ENCODE measurements at regions not wholly inside any gene's neighbourhood (a gene's known extent, or its start where the extent isn't known, plus 50 kb on each side); places are given as distances from the start of the nearest gene placed in this dataset.
"Not testable (repeated sequence)": the region's sequence is repeated elsewhere in the genome, so short reads cannot be mapped to it uniquely, and the experiment has no call there.

DNA sequence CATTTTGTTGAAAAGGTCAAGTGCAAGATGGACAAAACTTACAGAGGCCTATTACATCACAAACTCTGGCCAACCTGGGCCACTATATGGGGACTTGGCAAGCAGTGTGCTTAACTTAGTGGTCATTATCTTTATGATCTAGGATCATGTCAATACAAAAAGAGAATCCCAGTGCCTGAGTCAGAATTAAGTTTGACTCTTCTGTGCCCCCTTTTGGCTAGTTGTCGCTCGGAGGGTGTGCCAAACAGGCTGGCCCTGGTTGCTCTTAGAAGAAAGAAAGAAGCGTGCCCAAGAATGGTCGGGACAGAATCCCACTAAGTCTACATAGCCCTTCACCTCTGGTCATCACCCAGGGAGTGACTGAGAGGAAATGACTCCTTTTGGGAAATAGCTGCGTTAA lies 100.1 kb downstream of the EIF4E start:
- intact Hi-C loops (cut with DNase I), result no loop called here
- no peak for DNase-seq

DNA sequence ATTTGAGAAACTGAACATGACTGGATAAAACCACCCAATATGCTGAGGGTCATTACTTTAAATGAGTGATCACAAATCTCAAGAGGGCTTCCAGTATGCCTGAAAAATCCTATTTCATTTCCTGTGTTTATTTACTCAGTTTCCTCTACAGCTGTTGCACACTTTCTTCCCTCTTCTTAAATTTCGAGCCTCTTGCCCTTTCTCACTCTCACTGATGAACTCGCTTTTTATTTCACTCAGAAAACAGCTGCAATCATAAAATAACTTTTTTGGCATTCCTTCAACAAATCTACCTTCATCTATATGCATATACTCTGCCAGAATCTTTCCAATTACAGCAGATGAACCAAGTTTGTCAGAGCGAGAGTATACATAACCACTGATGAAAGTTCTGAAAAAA lies 101.3 kb downstream of the EIF4E start:
- intact Hi-C loops (cut with DNase I), result no loop called here
- DNase-seq, result no peak

DNA sequence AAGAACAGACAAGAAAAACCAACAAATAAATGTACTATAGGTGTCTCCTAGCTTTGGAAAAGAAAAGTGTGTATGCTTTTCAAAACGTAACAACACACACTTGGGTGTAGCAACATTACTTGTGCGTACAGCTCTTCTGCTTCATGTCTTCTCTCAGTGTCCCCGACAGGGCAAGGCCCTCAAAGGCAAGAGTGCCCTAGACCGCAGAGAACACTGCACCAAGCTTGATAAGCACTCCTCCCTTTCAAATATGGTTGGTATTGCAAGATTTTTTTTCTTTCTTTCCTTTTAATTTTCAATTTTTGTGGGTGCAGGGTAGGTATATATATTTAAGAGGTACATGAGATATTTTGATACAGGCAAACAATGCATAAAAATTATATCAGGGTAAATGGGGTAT lies 106.8 kb downstream of the EIF4E start:
- intact Hi-C loops (cut with DNase I), result no loop called here
- no peak for DNase-seq

DNA sequence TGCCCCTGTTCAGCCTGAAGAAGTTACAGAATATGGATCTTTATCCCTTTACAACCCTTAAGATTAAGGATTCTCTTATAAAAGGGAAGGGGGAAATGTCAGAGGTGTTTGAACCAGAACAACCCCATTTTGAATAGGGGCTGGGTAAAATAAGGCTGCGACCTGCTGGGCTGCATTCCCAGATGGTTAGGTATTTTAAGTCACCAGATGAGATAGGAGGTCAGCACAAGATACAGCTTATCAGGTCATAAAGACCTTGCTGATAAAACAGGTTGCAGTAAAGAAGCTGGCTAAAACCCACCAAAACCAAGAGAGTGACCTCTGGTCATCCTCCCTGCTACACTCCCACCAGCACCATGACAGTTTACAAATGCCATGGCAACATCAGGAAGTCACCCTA lies 110.8 kb downstream of the EIF4E start:
- DNase-seq; intact Hi-C loops (cut with DNase I): not testable (repeated sequence)

DNA sequence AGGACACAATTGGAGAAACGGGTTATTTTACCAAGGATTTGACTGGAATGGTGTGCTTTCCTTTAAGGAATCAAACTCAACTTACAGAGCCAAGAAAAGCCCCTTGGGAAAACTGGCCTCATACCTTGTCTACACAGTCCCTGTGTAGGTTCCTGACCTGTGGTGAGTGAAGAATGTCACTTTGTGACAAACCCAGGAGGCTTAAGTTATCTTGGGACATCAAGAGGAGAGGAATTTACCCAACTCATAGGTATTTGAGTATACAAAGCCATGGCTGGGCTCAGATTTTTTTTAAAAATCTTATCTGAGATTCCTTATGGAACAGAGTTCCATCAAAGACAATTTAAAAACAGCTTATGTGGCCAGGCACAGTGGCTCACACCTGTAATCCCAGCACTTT lies 112.1 kb downstream of the EIF4E start:
- intact Hi-C loops (cut with DNase I), result no loop called here
- no peak for DNase-seq

DNA sequence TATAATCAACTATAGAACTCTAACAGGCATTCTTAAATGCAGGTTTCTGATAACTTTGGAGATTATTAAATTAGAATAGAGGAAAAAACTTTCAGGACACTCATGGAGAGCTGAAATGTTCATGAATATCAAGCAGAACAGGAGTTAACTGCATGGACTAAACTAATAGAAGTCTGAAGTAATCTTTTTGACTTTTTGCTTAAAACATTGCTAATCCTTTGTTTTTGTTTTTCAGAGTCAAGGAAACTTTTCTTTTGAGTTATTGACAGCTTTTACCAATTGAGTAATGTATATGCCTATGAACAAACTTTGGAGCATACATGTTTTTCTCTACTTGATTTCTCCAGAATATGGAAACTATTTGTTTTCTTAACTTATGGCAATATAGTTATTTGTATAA lies 112.5 kb downstream of the EIF4E start:
- intact Hi-C loops (cut with DNase I), result no loop called here
- no peak for DNase-seq

DNA sequence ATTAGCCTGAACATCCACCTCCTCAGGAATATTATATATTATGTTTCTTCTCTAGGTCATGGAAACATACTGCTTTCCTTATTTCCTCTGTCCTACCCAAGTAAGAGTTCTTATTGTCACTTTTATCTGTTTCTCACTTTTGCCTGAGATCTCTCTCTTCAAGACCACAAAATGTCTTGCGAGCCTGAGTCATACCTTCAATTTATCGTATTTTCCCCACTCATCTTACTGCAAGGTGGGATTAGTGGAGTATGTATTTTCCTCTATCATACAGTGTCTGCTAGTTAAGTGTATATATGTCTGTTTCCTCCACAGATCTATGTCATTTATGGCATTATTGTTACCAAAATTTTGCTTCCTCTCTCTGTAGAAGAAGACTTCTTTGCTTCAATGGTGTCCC lies 124.5 kb downstream of the EIF4E start:
- DNase-seq, result no peak
- intact Hi-C loops (cut with DNase I), result no loop called here

DNA sequence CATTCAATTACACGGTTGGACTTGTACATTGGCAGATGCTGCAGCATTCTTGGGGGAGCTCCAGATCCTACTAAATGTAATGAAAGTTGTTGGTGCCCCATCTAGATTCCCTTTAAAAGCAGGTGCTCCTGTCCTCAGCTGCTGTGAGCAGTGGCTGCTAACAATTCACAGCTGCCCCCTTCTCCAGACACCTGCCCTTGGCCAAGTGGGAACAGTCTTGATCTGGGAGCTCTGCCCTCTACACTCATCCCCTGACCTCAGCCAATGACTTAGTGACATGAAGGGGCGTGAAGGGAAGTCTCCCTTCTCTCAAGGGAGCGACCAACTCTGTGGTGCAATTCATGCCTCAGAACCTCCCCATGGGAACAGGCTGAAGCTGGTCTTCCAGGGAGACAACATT lies 125.7 kb downstream of the EIF4E start:
- intact Hi-C loops (cut with DNase I), result no loop called here
- DNase-seq, result no peak

DNA sequence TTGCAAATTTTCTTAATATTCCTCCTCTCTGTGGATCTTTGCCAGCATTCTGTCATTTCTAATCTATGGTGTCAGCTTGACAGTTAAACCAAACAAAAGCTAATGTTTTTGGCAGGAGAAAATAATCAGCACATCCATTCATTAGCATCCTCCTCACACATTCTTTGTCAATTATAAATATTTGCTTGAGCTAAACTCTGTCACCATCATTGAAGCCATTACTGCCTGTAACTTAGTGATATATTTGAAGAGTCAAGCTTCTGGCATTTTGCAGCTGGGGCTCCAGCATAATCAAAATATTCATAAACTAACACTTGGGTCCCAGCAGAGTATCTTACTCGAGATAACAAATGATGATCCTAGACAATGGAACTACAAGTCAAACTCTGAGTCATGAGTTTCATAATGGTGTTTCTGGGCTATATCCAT lies 126.1 kb downstream of the EIF4E start:
- DNase-seq, result no peak
- intact Hi-C loops (cut with DNase I), result no loop called here

DNA sequence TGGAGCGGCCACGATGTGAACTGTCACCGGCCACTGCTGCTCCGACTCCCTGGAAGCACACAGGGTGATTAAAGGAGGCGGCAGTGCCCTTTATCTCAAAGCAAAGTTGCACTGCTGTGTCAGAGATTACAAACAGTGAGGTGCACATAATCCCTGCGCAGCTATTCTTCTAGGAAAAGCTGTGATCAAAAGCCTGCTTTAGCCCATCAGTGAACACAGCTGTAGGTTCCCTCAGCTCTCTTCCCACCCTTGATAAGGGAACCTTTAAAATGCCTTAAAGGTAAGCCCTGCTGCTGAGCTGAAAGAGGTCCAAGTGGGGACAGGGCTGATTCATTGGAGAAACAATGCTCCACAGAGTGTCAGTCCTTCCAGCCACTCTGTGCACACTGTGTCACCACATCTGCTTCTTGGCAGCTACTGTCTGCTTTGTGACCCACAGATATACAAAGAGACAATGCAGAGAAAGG lies 127.6 kb downstream of the EIF4E start:
- DNase-seq, result peak in 31 of 42 donors; percentile 7 to 71 (median 45)

DNA sequence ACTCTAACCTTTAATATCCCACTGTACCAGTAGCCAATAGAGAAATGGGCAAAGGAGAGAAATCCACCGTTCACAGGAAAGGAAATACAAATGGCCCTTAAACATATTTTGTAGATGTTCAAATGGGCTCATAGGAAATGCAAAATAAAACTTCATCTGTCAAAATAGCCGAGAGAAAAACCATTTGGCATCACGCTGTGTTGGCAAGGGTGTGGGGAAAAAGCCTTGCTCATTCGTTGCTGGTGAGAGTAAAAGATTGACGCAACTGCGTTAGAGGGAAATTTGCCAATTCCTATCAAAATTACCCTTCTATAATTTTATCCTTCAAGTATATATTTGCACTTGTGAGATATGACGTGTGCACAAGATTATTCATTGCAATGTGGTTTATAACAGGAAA lies 131.9 kb downstream of the EIF4E start:
- DNase-seq, result no peak
- intact Hi-C loops (cut with DNase I), result no loop called here

More for the DNA sequence above, 127.6 kb downstream of the EIF4E start:
- intact Hi-C loops (cut with DNase I), result no loop called here

DNA sequence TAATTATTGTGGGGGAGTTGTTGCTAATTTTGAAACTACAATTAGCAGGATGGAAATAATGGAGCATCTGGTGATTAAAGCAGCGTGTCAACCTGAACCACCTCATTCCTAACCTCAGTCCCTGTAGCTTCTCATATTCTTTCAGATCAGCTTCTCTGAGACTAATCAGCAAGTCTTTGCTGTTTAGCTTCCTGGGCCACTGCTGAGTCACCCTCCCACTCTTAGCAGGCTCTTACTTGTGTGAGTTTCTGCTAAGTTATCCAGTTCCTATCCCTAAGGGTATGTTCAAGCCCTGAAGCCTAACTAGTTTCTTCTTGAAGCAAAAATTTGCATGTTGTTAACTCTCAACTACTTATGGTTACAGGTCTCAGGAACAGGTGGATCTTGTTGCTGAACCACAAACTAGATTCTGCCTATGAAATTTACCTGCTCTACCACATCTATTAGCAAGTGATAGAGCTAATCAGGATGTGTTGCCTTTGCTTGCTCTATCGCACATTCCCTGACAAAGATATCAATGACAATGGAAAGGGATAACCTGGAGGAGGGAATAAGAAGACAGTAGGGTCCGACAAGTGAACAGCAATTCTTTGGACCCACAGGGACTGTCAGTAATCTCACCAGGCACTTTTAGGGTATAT lies 134.2 kb downstream of the EIF4E start:
- peak in 27 of 42 donors; percentile 8 to 71 (median 43) for DNase-seq
- intact Hi-C loops (cut with DNase I), result no loop called here

DNA sequence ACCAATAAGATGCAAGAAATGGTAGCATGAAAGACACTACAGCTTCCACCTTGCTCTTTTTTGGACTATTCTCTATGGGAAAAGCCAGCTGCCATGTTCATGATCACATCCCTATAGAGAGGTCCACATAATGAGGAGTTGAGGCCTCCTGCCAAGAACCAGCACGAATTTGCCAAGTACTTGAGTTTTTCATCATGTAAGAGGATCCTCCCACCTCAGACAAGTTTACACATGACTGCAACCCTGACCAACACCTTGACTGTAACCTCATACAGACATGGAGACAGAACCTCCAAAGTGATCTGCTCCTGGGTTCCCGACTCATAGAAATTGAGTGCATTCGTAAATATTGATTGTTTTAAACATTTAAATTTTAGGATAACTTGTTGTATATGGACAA lies 135.2 kb upstream of the TSPAN5 start:
- DNase-seq, result no peak
- intact Hi-C loops (cut with DNase I), result no loop called here

DNA sequence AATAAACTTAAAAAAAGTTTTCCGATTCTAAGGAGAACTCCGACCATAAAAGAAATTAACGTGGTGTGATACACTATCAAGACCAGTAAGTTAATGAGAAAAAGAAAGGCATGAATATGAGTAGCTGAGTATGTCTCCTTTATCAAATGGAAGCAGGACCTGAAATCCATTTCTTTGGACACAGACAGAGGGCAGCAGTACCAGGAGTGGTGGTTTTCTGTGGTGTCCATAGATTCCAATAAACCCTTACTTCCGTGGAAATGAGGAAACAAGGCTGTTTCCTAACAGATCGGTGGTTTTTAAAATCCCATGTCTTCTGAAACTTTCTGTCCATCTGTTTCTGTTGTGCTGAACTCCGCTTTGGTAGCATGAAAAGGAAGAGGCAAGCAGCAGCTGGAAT lies 128.5 kb upstream of the TSPAN5 start:
- intact Hi-C loops (cut with DNase I), result no loop called here
- peak in 2 of 42 donors; percentile 14 to 34 for DNase-seq

DNA sequence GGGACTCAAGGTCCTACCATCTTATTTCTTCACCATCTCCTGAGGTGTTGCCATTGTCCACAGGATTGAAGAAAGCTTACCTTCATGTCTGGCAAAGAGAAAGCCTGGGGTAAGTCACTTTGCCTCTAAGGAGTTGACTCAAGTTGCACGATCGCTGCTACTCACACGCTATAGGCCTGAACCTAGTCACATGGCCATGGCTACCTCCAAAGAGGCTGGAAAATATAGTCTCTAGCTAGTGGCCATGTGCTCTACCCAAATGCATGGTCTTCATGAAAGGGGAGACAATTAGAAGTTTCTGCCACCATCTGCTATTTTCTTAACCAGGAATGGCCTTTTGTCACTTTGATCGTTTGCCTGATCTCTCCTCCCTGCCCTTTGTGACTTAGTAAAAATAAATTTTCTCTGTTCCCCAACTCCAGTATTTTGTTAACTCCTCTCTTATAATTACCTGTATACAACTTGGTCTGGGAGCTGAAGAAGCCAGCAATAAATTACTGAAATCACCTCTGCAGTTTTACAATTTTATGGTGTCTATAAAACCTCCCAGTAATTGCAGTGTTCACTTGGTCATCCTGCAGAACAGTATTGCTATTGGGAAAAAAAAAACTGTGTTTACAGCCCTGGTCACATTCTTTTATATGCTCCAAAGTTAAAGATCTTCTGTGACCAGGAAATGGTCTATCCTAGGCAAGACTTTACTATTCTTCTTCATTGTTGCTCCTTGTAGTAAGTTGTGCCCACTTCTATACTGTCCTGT lies 126.7 kb upstream of the TSPAN5 start:
- intact Hi-C loops (cut with DNase I), result no loop called here
- DNase-seq, result no peak

DNA sequence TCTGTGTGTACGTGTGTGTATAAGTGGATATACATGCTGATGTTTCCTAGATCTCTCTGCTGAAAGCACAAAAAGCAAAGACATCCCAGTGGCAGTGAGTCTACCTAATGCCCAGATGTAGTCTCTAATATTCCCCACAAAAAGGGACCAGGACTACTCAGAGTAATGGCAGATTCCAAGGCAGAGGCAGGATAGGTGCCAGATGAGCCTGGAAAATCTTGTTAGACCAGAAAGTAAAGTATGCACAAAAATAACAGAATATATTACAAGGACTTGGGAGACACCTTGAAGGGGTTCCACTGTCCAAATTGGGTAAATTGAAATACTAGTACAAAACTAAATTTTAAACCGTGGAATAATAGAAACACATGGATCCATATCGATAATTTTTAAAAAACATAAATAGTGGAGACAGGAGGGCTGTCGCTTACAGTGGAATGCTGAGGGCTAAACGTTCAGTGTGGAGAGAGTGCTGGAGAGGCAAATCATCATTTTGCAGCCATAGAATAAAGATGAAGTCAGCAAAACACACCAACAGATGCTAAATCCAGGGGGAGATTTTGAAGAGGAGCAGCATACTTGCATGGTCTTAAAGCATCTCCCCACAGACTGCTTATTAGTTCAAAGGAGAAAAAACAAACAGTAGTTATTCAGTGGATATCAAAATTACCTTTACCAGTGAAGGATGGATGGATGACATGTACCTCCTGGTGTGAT lies 123.4 kb upstream of the TSPAN5 start:
- DNase-seq, result no peak
- intact Hi-C loops (cut with DNase I), result no loop called here

DNA sequence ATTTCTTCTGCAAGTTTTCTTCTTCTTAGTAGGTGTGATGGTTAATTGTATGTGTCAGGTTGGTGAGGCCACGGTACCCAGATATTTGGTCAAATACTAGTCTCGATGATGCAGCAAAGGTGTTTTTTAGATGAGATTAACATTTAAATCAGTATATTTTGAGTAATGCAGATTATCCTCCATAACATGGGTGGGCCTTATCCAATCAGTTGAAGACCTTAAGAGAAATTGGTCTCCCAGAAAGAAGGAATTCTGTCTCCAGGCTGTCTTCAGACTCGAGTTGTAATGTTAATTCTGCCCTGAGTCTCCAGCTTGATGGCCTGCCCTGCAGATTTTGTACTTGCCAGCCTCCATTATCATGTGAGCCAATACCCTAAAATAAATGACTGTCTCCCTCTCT lies 122.5 kb upstream of the TSPAN5 start:
- DNase-seq, result no peak
- intact Hi-C loops (cut with DNase I), result no loop called here

DNA sequence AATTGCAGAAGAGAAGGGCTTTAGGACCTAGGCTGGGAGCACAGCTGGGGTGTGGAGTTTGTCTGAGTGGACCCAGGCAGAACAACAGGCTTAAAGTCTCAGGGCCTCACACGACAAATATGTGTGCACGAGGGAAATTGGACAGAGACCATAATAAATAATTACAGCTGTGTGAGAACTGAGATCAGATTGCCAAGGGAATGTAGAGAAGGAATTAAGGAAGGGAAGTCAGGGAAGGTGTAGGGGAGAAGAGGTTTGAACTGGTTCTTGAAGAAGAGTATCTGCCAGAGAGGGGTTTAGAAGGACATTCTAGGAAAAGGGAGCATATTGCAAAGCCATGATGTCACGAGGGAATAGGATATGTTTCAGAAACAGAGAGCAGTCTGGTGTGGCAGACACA lies 120.7 kb upstream of the TSPAN5 start:
- no peak for DNase-seq
- intact Hi-C loops (cut with DNase I), result no loop called here

DNA sequence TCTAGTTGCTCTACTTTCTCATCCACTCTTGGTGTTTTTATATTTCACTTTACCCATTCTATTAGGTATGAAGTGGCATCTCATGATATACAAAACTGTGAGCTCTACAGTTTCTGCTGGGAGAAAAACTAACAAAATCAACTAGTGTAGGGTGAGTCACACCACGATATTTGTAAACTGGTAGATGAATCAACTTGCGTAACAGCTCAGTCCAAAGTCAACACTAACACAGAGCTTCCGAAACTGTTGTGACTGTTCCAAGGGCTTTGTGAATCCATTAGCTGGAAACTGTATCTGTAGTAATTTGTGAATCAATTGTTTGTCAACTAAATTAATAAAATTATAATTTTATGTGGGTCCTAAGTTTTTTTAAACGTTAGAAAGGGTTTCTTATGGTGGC lies 119.8 kb upstream of the TSPAN5 start:
- intact Hi-C loops (cut with DNase I), result no loop called here

DNA sequence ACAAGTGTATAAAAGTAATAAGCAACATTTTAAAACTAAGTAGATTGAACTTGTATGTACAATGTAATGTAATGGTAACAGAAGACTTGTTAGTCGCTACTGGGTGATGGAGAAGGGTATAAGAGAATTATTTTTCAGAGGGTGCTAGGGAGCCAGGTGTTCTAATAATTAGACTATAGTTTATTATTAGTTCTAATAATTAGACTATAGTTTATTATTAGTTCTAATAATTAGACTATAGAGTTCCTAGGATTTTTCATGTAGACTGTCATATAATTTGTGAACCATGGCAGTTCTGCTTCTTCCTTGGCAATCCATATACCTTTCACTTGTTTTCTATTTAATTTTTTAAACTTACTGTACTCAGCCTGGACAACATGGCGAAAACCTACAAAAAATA lies 117.3 kb upstream of the TSPAN5 start:
- no peak for DNase-seq
- intact Hi-C loops (cut with DNase I), result no loop called here

More for the DNA sequence above, 119.8 kb upstream of the TSPAN5 start:
- DNase-seq, result no peak

All from head of caudate nucleus (tissue), 42 donors.